HG02759 (cell line): ENCODE measurements at regions not wholly inside any gene's neighbourhood (a gene's known extent, or its start where the extent isn't known, plus 50 kb on each side); places are given as distances from the start of the nearest gene placed in this dataset.
"Not testable (repeated sequence)": the region's sequence is repeated elsewhere in the genome, so short reads cannot be mapped to it uniquely, and the experiment has no call there.

ENCODE experiments used
- ATAC-seq: cut with Tn5 transposase; IDR thresholded peaks from one replicate; pipeline ENCODE4 v1.9.1; 2021; ENCODE audit warnings: mild to moderate bottlenecking, moderate library complexity; ENCODE audit not compliant: unreplicated experiment

DNA sequence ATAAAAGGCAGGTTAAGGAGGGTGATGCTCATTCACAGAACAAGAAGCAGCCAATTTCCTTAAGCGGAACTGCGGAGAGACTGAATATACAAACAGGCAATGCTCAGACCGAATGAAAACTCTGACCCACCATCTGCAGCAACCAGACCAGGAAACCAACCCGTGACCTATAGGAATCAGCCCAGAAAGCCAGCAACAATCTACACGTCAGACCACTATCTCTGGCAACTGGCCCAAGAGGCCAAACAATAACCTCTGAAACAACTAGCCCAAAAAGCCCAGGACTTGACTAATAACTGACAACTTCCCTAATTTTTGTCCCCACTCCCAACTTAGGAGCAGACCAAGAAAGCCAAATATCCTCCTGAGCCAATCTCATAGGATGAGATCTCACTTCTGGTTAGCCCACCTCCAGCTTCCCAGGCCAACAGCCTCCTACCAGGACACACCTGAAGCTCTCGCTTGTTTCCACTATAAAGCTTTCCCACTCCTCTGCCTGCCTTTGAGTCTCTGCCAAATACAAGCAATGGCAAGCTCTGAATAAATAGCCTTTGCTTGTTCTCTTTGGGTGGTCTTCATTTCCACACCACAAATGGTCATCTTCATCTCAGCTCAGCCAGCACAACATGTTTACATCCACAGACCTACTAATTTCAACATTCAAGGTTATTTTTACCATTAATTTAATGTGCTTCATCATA, 168.5 kb downstream of the HSD17B3 start:
- ATAC-seq = no peak

DNA sequence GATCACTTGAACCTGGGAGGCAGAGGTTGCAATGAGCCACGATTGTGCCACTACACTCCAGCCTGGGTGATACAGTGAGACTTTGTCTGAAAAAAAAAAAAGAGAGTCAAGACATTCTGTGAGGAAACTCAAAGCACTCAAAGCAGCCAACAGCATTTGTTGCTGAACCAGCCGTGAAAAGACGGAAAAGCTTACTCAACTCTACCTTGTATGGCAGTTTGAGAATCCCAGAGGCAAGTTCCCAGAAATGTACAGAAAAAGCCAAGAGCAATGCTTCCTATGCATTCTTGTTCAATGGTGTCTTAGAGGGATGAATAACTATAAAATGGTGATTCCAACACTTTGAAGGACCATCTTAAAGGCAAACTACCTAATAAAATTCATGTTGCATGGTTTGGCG, 170.2 kb downstream of the HSD17B3 start:
- ATAC-seq = no peak

DNA sequence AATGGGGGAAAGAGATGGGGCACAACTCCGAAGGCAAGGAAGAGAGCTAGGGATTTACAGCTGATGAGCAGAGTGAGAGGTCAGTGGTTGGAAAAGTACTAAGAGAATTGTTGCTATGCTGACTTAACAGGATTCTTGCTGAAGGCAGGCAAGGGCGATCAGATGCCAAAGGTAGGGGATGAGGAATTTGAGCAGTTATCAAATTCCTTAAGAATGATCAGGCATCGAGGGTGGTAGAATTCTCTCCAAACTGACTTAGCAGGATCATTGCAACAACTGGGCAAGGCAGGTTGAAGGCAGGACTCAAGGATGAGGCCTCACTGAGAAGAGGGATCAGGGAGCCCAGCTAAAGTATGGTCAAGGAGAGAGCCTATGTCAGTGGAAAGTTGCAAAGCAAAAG, 171.0 kb downstream of the HSD17B3 start:
- ATAC-seq = no peak

DNA sequence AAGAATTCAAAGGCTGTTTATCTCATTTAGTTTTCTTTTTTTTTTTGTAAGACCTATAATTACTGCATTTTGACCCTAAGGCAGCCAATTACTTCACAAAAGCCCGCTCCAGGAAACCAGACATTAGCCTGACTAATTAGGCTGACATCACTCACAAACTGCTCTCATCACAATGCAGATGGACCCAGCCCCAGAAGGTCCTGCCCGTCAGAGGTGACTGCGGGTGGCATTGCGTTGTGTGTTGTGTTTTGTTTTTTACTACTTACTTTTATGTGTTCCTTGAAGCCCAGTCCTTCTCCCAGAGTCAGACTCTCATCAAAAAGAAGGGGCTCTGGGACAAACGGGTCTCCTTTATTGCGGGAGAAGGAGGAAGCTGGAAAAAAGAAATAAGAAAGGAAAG, 172.2 kb downstream of the HSD17B3 start:
- ATAC-seq = no peak

DNA sequence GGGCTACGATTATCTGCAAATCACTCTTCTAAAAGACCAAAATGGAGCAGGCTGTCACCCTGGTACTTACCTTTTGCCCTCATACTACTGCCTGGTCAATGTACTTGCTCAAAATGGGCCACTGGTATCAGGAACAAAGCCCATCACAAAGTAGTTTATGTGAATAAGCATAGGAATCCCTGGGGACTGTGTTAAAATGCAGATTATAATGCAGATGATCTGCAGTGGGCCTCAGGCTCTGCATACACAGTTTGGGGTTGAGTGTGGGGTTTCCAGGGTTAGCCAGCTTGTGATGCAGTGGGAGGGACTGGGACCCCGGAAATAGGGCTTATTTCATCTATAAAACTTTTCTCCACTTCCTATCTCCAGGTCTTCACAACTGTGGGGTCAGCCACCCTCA, 173.1 kb downstream of the HSD17B3 start:
- no peak for ATAC-seq

DNA sequence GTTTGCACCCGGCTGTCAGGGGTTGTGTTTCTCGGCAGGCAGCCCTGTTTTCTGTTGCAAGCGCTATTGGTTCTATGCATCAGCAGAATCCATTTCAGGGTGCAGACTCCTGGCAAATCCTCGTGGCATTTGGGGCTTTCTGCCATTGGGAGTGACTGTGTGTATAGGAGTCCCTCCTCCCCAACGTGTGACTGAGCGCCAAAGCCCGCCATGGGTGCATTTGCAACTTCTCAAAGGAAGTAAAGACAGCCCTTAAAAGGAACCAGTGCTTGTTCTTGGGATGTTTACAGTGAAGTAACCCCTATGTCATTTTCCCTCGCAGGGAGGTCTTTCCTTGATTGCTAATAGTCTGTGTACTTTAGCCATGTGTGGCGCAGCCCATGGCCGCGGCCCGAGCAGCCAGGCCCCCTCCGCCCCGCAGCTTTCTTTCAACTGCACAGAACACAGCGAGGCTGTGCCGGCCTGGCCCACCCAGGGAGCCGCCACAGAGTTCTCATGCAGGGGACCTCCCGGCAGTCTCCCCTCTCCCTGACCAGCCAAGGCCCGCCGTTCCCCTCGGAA, 175.6 kb downstream of the HSD17B3 start:
- ATAC-seq = no peak

DNA sequence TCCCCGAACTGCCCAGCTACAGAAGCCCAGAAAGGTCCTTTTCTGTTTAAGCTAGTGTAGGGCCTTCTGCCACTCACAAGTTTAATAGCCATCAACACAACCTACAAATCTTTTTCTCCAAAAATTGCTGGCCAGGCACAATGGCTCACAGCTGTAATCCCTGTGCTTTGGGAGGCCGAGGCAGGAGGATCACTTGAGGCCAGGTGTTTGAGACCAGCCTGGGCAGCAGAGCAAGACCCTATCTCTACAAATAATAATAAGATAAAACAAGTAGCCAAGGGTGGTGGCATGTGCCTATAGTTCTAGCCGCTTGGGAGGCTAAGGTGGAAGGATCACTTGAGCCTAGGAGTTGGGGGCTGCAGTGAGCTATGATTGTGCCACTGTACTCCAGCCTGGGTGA, 176.4 kb downstream of the HSD17B3 start:
- ATAC-seq = no peak

DNA sequence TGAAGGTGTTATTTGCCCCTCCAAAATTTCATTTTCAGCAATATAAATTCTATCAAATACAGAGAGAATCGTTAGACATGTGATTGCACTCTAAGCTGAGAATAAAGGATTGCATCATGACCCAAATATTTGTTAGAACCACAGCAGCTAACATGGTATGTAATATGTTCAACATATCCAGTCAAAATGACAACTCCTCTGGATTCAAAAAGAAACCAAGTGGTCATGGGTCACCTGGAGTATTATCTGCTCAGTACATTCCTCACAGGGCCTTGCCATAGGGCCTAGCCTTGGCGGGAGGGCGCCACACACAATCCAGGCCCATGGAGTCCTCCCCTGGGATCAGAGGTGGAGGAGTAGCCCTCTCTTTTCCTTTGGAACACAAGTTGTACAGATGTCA, 179.2 kb downstream of the HSD17B3 start:
- ATAC-seq = no peak

DNA sequence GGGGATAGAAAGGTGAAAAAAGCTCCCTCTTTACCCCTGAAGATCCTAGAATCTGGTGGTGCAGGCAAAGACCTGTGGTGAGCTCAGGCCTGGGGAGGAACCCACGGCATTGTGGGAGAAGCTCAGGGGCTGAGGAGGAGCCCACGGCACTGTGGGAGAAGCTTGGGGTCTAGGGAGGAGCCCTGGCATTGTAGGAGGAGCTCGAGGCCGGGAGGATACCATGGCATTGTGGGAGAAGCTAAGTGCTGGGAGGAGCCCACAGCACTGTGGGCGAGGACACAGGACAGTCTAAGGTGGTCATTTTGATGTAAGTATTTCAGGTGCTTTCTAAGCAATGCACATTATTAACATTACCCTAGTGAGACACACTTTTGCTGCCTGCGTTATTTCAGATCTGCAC, 179.7 kb downstream of the HSD17B3 start:
- ATAC-seq = no peak

DNA sequence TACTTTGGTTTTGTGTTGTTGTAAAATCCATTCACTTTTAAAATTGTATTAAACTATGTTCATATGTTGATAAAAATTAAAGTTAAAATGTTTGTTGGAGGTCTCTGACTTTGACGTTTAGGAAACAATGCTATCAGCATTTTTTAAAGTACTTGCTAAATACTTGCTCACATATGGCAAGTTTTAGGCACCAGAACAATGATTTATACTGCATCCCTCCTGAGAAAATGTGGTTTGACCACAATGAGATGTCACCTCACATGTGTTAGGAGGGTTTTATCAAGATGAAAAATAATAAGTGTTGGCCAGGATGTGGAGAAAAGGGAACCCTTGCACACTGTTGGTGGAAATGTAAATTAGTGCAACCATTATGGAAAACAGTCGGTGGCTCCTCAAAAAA, 180.8 kb downstream of the HSD17B3 start:
- no peak for ATAC-seq

DNA sequence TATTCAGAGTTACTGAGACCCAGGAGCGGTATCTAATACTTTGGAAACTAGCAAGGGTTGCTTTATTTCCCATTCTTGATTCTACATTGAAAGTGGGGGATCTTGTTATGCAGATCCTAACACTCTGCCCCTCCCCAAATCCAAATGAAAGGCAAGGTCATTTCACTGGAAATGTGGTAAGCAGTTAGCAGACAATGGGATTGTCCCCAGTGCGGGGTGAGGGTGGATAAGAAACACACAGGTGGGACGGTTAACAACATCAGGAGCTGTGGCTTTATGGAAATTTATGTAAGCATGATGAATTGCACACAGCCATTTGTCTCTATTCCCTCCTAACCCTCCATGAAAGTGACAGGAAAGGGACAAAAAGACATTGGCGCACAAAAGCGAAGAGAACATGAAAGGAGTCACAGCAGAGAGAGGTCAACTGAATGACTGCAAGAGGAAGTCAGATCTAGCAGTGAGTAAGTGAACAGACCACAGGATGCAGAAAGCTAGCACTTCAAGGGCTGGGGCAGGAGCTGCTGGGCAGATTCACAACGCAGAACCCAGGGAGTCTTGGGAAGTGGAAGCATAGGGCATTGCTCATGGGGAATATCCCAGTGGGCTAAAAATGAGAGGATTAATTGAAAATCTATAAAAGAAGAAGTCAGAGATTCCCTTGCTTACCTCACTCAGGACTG, 184.4 kb downstream of the HSD17B3 start:
- no peak for ATAC-seq

DNA sequence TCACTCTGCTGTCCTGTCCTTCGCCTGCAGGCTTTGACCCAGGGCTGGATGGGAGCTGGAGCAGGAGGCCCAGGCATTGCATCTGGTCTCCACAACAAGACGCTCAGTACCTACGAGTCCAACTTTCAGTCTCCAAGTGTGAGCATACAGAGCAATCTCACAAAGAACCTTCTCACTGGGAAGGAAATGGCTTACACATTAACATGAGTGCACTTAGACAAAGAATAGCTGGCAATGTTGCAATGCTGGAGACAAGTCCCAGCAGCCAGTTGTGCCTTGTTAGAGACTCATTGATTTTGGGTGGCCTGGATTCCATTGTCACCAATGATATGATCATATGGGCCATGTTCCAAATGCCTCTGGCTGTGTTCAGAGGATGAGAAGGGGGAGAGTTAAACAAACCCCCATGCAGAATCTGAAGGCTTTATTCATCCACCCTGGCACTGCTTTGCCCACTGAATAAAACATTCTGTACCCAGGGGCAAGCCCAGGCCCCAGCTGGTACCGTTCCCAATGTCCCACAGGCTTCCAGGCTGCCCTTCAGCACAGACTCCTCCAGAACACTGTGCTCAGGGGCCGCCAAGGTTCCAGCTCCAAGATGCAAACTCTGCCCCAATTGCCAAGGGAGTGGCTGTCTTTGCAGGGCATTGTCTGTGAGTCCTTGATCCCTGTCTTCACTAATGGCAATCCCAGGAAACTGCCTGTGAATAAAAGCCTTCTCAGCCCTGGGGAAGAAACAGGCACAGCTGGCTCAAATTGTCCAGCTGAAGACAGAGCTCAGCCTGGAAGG, 185.5 kb downstream of the HSD17B3 start:
- no peak for ATAC-seq

DNA sequence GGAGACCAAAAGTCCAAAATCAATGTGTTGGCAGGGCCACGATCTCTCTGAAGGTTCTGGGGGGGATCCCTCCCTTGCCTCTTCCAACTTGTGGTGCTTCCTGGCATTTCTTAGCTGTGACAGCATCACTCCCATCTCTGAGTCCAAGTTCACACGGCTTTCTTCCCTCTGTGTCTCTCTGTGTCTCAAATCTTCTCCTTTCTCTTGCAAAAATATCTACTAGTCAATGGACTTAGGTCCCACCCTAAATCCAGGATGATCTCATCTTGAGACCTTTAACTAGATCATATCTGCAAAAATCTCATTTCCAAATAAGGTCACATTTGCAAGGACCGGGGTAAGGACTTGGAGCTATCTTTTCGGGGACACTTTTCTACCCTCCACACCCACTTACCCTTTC, 186.1 kb downstream of the HSD17B3 start:
- no peak for ATAC-seq

DNA sequence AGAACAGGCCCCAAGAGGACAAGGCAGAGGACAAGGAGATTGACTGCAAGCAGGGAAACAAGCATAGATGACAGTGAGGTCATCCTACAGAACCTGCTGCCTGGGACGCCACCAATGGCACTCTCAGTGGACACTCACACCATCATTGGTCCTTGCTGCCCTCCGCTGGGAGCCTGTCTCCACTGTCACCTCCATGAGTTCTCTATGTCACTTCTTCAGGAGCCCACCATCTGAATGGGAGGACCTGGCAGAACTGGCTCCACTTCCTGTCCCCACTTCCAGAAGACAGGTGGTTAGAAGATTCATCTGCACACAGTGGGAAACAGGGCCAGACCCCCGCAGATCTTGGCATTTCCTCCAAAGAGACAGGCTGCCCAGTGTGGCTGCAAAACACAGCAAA, 188.9 kb downstream of the HSD17B3 start:
- ATAC-seq = no peak

DNA sequence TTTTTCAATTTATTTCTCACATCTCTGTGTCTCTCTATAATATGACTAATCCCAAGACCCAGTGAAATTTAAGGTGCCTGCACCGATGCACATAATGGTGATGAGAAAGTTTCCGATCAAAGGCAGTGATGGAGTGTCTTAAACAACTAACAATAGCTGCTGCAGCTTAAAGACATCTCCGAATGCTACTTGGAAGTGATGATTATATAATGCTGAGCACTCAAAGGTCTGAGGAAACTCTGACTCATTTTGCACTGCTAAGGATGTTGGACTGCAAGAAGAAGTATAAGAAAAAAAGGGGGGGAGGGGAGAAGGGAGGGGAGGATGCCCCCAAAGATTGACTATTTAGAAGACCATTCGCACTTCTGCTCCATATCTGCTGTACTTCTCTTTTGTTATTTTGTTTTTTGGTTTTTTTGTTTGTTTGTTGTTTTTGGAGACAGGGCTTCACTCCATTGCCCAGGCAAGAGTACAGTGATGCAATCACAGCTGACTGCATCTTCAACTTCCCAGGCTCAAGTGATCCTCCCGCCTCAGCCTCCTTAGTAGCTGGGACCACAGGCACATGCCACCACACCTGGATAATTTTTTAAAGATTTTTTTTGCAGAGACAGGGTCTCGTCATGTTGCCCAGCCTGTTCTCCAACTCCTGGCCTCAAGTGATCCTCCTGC, 192.2 kb downstream of the HSD17B3 start:
- no peak for ATAC-seq

DNA sequence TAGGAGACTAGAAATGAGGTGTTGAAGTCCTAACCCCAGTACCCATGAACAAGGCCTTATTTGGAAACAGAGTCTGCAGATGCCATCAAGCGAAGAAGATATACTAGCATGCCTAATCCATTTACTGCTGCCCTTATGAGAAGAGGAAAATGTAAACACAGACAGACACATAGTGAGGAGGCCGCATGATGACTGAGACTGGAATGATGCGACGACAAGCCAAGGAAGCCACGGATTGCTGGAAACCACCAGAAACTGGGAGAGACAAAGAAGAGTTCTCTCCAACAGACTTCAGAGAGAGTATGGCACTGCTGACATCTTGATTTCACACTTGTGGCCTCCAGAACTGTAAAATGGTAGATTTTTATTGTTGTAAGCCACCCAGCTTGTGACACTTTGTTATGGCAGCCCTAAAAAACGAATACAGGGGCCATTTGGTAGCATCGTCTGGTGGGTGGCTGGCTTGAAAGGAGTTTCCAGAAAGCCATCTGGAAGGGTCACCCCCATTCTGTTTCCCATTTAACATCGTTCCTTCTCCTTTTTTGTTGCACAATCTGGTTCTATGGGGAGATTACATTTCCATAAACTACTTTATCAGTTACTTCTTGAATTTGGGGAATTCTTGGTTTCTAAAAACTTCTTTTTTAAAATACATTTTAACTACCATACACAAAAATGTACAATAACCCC, 193.1 kb downstream of the HSD17B3 start:
- ATAC-seq = no peak

DNA sequence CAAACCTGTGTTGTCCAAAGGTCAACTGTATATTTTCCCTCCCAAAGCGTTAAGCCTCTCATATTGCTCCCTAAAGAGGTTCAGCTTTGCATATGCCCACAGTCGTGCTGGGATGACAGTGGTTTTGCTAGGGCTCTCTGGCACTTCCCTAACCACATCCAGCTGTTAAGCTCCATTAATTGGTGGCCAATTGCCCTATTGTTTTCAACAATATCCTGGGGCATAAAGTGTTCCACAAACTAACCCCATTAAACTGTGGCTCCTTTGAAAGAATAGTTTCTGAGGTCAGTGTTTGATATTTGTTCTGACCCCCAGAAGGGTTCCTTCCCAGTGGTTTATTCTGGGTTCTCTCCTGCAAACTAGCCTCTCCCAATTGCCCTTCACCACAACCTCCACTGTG, 194.5 kb downstream of the HSD17B3 start:
- no peak for ATAC-seq

DNA sequence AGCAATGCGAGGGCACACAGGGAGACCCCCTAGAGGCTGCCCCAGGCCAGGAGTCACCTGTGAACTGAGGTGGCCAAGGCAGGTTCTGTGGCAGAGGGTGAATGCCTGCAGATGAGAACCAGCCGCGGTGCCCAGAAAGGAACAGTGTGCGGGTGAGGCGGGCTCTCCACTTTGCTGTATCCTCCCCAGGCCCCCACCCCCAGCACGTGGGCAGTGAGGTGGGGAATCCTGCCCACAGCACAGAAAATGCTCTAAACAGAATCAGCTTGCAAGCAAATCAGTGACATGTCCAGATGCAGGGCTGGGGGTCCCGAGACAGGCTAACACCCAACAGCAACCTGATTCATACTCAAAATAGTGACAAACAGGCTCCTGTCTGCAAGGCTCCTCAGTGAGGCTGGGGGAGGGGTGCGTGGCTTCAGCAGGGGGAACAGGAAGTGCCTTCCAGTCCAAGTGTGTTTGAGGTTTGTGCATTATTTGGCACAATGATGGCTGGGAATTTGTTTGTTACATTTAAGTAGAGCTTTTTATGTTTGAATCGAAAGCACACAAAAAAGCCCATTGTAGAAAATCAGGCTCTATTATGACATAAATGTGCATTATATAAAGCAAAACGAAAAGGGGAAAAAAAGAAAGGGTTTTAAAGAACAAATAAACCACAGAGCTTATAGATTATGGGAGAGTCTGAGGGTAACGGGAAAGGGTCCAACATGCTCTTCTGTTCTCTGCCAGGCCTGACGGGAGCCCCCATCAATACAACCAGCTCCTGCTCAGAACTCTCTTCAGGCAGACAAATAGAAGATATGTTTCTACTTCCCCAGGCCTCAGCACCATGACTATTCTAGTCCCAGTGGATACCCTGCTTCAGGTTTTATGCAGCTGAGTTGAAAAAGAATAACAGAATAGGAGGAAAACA, 201.3 kb downstream of the HSD17B3 start:
- ATAC-seq = no peak

DNA sequence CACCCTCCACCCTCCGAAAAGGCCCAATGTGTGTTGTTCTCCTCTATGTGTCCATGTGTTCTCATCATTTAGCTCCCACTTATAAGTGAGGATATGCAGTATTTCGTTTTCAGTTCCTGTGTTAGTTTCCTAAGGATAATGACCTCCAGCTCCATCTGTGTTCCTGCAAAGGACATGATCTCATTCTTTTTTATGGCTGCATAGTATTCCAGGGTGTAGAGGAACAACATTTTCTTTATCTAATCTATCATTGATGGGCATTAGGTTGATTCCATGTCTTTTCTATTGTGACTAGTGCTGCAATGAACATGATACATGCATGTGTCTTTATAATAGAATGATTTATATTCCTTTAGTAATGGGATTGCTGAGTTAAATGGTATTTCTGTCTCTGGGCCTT, 211.3 kb downstream of the HSD17B3 start:
- ATAC-seq = not testable (repeated sequence)
